GM12873 (cell line): ENCODE measurements at regions not wholly inside any gene's neighbourhood (a gene's known extent, or its start where the extent isn't known, plus 50 kb on each side); places are given as distances from the start of the nearest gene placed in this dataset.

Experiments
- CTCF ChIP-seq: IDR thresholded peaks from 2 replicates; pipeline ENCODE4 v1.5.1; 2012; ENCODE audit warnings: low read depth, mild to moderate bottlenecking, moderate library complexity, low read length, control low read depth; ENCODE audit not compliant: insufficient read depth; ENCODE audit errors: missing control alignments

- no peak for TF ChIP-seq CTCF
Observed at GRCh38 chrX:1751781-1752180, 136.9 kb downstream of the ASMT start.

- no peak for TF ChIP-seq CTCF
Observed at GRCh38 chrX:1754077-1754476, 139.2 kb downstream of the ASMT start.

DNA sequence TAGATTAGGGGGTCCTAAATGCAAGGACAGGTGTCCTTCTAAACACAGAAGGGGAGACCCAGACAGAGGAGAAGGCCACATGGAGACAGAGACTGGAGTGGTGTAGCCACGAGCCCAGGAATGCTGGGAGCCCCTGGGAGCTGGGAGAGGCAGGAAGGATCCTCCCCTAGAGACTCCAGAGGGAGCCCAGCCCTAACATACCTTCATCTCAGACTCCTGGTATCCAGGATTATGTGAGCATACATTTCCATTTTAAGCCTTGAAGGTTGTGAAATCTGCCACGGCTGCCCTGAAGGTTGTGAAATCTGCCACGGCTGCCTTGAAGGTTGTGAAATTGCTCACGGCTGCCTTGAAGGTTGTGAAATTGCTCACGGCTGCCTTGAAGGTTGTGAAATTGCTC is 148.4 kb downstream of the ASMT start:
- TF ChIP-seq CTCF, result no peak

DNA sequence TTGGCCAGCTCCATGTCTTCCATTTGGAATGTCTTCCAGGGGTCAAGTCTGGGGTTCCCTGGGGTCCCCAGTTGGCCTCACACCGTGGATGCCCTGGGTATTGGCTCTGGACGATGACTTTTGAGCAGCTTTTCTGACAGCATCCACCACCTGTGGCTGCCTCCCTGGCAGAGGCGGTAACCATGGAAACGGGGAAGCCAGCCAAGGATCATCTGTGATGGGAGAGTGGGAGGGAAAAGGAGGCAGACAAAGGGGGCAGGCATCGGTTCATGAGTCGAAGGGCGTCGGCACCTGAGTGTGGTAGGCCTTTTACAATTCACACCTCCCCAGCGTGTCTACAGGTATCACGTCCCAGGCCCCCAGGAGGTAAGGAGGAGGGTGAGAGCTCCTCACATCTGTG is 152.2 kb downstream of the ASMT start:
- TF ChIP-seq CTCF, result no peak

DNA sequence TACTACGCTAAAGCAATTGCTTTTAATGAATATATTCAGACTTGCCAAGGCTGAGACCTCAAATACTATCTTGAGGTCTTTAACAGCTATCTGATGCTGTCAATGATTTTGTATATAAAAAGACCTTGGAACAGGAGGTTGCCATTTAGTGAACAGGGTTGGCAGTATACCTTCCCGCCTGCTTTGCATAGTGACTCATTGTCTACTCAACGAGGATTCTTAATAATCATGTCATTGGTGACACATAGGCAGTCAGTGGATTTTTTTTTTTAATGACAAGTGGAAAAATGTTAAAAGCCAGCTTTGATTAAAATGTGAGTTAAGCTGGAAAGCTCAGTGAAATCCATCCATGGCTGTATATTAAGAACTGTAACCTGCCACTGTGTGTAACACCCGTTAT is 164.0 kb downstream of the ASMT start:
- no peak for TF ChIP-seq CTCF

DNA sequence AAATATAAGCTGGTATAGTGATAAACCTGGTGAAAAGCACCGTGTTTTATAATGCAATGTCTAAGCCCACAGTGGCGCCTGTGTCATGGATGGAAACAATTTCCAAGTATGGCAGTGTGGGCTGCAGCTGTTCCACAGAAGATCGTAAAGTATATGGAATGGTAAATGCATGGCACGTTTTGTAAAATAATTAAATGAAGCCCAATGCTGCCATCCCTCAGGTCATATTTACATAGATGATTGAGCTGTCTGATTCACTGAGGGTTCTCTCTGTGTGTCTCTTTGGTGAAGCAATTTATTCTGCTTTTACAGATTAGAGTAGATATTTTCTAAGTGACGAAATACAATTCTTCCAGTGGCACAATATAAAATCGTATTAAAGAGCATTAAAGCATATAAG is 164.8 kb downstream of the ASMT start:
- TF ChIP-seq CTCF, result no peak

GRCh38 chrX:1781766-1782165 is 166.9 kb downstream of the ASMT start:
- TF ChIP-seq CTCF, result no peak

DNA sequence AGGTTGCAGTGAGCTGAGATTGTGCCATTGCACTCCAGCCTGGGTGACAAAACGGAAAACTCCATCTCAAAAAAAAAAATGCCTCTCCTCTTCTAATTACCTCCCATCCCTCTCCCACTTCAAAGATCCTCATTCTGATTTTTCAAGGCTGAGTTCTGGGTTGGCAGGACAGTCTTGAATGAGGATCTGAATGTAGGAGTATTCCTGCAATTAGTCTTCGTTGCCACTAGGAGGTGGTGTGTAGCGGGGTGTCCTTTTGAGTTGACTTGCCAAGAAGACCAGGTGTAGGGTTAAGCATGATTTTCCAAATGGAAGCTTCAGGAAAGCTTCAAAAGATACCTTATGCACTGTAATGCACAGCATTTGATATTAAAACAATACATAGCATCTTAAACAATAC is 169.9 kb downstream of the ASMT start:
- TF ChIP-seq CTCF, result peak; percentile 47
